ENCODE measurements at regions not wholly inside any gene's neighbourhood (a gene's known extent, or its start where the extent isn't known, plus 50 kb on each side); places are given as distances from the start of the nearest gene placed in this dataset.

DNA sequence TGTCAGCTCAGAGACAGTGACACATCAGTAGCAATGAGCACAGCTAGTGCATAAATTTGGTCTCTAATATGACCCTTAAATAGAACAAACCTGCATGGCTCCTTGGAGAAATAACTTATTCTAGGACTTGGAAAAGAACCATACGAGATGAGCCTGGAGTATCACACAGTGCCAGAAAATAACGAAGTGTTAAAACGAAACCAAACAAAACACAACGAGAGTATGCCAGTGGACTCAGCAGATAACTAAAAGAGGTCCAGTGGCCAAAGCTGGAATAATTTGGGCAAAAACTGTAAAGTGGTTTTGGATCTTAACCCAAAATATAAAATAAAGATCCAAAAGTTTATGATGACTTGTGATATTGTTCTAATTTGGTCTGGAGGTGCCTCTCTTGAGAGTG is 1599.0 kb upstream of the LRRTM1 start:
- DNase-seq (ENCODE audit: extremely low spot score), result no peak
- no peak for TF ChIP-seq CTCF (IDR thresholded peaks at IDR 0.05; ENCODE audit: control extremely low read depth, extremely low read depth, low read depth, missing control alignments)
- CTCF ChIA-PET, result interaction anchor here (1.0 to 1.1 kb wide), 2 partner anchors 13 to 20 kb away, joined by 3 read pairs; no protein-coding TSS in a partner anchor
- POLR2A ChIA-PET, result no interaction called here

GRCh38 chr2:81901017-81901416 is 1596.5 kb upstream of the LRRTM1 start:
- POLR2A ChIA-PET, result no interaction called here
- DNase-seq (ENCODE audit: extremely low spot score), result no peak
- no peak for TF ChIP-seq CTCF (IDR thresholded peaks at IDR 0.05; ENCODE audit: control extremely low read depth, extremely low read depth, low read depth, missing control alignments)
- CTCF ChIA-PET, result no interaction called here

DNA sequence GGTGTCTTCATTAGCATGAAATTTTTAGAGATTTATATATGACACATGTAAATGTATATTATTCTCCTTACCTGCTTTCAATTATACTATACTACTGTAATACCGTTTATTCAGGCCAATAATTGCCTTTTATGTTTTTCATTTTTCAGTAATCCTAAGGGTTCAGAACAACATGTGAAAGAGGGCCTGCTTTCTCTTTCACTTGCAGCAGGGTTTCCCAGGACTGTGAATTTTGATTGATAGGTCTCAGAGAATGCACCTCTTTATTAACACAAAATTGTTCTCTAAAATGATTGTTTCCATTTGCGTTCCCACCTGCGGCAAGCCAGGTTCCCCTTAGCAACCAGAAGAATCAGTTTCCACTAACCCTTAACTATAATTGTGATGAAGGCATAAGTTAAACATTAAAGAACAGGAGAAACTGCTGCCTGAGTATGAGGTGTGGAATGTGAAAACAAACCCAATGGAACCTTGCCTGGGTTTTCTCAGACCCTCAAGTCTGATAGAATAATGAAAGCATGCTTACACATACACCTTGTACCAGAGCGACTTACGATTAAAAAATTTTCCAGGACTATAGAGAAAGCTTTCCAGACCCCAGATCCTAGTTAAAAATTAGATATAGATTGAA is 1591.2 kb upstream of the LRRTM1 start:
- POLR2A ChIA-PET, result no interaction called here
- no peak for TF ChIP-seq CTCF (IDR thresholded peaks at IDR 0.05; ENCODE audit: control extremely low read depth, extremely low read depth, low read depth, missing control alignments)
- no peak for DNase-seq (ENCODE audit: extremely low spot score)
- CTCF ChIA-PET, result no interaction called here

DNA sequence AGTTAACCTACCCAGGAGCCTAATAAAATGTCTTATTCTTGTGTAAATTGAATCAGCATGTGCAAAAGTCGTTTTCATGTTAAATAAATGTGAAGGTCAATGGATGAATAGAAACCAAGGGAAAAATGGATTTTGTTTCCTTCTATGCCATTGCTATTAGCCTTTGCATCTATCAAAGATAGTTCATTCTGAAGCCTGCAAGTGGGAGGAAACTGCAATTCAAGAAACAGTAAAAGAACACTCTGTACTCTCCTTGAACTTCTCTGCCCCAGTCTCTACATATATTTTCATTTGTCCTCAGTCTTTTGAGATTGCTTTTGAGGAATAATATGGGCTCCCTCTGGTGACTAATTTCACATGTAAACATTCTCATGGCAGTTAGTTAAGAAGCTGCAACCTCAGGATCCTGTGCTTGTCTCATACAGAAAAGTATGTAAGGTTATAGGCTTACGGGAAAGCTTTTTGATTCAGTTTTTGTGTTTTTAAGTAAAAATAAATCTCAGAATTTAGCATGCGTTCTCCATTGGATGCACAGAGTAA is 1590.0 kb upstream of the LRRTM1 start:
- no peak for TF ChIP-seq CTCF (IDR thresholded peaks at IDR 0.05; ENCODE audit: control extremely low read depth, extremely low read depth, low read depth, missing control alignments)
- ChIA-PET CTCF (no interaction called here), POLR2A (no interaction called here)
- DNase-seq (ENCODE audit: extremely low spot score), result no peak

DNA sequence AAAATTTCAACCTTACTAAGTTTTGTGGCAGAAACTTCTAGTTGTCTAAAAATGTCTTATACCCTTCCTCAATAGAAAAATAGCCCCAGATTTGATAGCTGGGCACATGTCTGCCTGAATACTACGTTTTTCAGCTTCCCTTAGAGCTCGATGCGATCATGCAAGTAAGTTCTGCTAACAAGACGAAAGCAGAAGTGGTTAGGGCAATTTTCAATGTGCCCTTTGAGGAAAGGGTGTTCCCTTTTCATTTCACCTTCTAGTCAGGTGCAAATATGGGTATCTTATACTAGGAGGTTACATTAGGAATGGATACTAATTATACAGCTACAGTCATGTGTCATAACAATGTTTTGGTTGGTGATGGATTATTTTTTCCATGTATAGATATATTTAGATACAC is 1572.1 kb upstream of the LRRTM1 start:
- ChIA-PET CTCF (no interaction called here), POLR2A (no interaction called here)
- no peak for DNase-seq (ENCODE audit: extremely low spot score)
- no peak for TF ChIP-seq CTCF (IDR thresholded peaks at IDR 0.05; ENCODE audit: control extremely low read depth, extremely low read depth, low read depth, missing control alignments)

DNA sequence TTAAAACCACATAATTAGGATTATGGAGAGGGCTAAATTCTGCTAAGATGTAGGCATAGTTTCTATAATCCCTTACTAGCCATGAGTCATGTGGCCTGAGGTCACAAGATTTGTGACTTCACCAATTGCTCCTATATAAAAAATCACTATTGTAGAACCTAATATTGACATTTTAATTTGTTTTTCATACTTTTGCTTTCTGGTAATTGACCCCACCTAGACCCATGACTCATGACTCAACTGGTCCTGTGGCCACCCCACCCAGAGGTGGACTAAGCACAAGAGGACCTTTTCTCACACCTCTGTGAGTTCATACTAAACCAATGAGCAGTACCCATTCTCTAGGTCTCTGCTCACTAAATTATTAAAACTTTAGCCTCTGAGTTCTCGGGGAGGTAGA is 1567.5 kb upstream of the LRRTM1 start:
- TF ChIP-seq CTCF (IDR thresholded peaks at IDR 0.05; ENCODE audit: control extremely low read depth, extremely low read depth, low read depth, missing control alignments), result no peak
- no peak for DNase-seq (ENCODE audit: extremely low spot score)
- ChIA-PET CTCF (no interaction called here), POLR2A (no interaction called here)
